Left ventricle myocardium inferior (tissue), 1 donor: ENCODE measurements at regions not wholly inside any gene's neighbourhood (a gene's known extent, or its start where the extent isn't known, plus 50 kb on each side); places are given as distances from the start of the nearest gene placed in this dataset.

ENCODE experiments used
- DNase-seq: peaks from one replicate; pipeline ENCODE4 v3.0.0-alpha.2; 2020
- H3K27ac ChIP-seq: fragments of 200-600 bp; replicated peaks from 2 replicates; pipeline ENCODE4 v1.8.0; 2021
- H3K27me3 ChIP-seq: fragments of 200-600 bp; 2 replicates; pipeline ENCODE4 v1.8.0; 2021; ENCODE audit warnings: low read depth
- H3K36me3 ChIP-seq: fragments of 200-600 bp; 2 replicates; pipeline ENCODE4 v1.8.0; 2021
- H3K4me1 ChIP-seq: fragments of 200-600 bp; 2 replicates; pipeline ENCODE4 v1.8.0; 2021
- H3K4me3 ChIP-seq: fragments of 200-600 bp; 2 replicates; pipeline ENCODE4 v1.8.0; 2021; ENCODE audit warnings: mild to moderate bottlenecking, moderate library complexity
- H3K9me3 ChIP-seq: fragments of 200-600 bp; replicated peaks from 2 replicates; pipeline ENCODE4 v1.8.0; 2021
- CTCF ChIP-seq: fragments of 200-600 bp; IDR thresholded peaks from 2 replicates; pipeline ENCODE4 v1.8.0; 2021; ENCODE audit warnings: antibody characterized with exemption, mild to moderate bottlenecking, borderline replicate concordance
- intact Hi-C: fragments of 100-400 bp; cut with micrococcal nuclease; formaldehyde crosslinking; loops from one replicate; pipeline ENCODE4 v1.11.0; 2022
- donor health status: DM: no; HTN: yes; CAD: no; lungs with severe emphysema.

- no peak overlapping the region for H3K27ac ChIP-seq
- H3K4me3 ChIP-seq, result no peak overlapping the region
- no peaks in the 10 kb centered on the region for H3K27me3 ChIP-seq
- intact Hi-C loops, result no loop called here
- H3K9me3 ChIP-seq, result no peaks in the 10 kb centered on the region
- DNase-seq, result no peak
- H3K4me1 ChIP-seq, result peaks cover 13% of the 10 kb centered on the region
- no peak for TF ChIP-seq CTCF
- H3K36me3 ChIP-seq, result no peaks in the 10 kb centered on the region
These were observed 73.6 kb upstream of the COL5A2 start for GRCh38 chr2:189252991-189253675.

GRCh38 chr2:189253836-189254235, 74.3 kb upstream of the COL5A2 start:
- no peak overlapping the region for H3K27ac ChIP-seq
- H3K36me3 ChIP-seq, result no peaks in the 10 kb centered on the region
- no peak for TF ChIP-seq CTCF
- H3K9me3 ChIP-seq, result no peaks in the 10 kb centered on the region
- DNase-seq, result no peak
- no peaks in the 10 kb centered on the region for H3K27me3 ChIP-seq
- peaks cover 10% of the 10 kb centered on the region for H3K4me1 ChIP-seq
- intact Hi-C loops, result no loop called here
- H3K4me3 ChIP-seq, result no peak overlapping the region

- H3K36me3 ChIP-seq, result no peaks in the 10 kb centered on the region
- H3K4me3 ChIP-seq, result no peak overlapping the region
- no peaks in the 10 kb centered on the region for H3K9me3 ChIP-seq
- peaks cover 10% of the 10 kb centered on the region for H3K4me1 ChIP-seq
- no peak overlapping the region for H3K27ac ChIP-seq
- H3K27me3 ChIP-seq, result no peaks in the 10 kb centered on the region
- peak; percentile 18 for DNase-seq
- no peak for TF ChIP-seq CTCF
- intact Hi-C loops, result no loop called here
These were observed 74.8 kb upstream of the COL5A2 start for GRCh38 chr2:189254268-189254883.

DNA sequence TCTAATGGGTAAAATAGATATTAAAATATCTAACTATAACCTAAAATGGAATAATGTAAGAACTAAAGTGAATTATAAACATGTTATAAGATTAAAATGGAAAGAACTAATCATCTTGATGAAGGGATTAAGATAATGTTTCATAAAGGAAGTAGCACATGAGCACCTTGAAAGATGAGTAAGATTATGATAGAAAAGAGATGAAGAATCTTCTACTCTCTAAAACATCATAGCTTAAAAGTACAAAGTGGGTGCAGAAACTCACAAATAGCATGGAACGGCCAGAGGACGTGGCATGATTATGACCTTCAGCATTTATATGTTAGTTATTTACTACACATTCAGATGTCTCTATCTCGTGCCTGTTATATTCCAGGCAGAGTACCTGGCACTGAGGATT, 76.2 kb upstream of the COL5A2 start:
- Histone ChIP-seq H3K4me1 (peaks cover 5% of the 10 kb centered on the region), H3K27me3 (no peaks in the 10 kb centered on the region), H3K9me3 (no peaks in the 10 kb centered on the region), H3K4me3 (no peak overlapping the region), H3K27ac (no peak overlapping the region), H3K36me3 (no peaks in the 10 kb centered on the region)
- TF ChIP-seq CTCF, result no peak
- intact Hi-C loops, result no loop called here
- no peak for DNase-seq

DNA sequence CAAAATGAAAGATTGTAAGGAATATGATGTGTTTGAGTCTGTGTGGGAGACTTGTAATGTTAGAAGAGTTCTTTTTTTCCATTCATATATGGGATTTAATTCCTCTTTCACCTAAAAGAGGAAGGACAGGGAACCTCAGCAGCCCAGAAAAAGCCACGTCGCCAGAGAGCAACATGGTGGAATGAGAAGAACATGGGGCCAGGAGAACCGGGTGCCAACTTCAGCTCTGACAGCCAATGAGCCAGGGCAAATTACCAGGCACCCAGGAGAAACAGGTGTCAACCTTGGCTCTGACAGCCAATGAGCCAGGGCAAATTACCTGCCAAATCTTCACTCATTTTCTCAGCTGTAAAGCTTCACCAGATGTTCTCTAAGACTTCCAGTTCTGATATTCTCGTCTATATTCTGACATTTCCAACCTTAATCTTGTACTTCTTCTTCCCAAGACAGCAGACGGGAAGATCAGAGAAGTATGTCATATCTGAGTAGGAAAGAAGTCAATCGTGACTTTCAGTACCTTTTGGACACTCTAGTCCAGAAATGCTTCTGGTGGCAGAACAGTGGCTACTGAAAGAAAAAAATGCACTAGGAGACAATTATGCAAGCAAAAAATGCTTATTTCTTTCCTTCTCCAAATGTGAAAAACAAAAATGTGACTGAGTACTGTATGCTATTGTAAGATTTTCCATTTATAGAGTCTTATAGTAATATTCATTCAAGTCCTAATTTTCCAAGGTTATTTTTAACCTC, 79.2 kb upstream of the COL5A2 start:
- intact Hi-C loops, result no loop called here
- Histone ChIP-seq H3K27ac (no peak overlapping the region), H3K27me3 (no peaks in the 10 kb centered on the region), H3K9me3 (no peaks in the 10 kb centered on the region), H3K4me3 (no peak overlapping the region), H3K36me3 (no peaks in the 10 kb centered on the region), H3K4me1 (peaks cover 9% of the 10 kb centered on the region)
- TF ChIP-seq CTCF, result no peak
- no peak for DNase-seq
